ENCODE measurements at regions not wholly inside any gene's neighbourhood (a gene's known extent, or its start where the extent isn't known, plus 50 kb on each side); places are given as distances from the start of the nearest gene placed in this dataset.

DNA sequence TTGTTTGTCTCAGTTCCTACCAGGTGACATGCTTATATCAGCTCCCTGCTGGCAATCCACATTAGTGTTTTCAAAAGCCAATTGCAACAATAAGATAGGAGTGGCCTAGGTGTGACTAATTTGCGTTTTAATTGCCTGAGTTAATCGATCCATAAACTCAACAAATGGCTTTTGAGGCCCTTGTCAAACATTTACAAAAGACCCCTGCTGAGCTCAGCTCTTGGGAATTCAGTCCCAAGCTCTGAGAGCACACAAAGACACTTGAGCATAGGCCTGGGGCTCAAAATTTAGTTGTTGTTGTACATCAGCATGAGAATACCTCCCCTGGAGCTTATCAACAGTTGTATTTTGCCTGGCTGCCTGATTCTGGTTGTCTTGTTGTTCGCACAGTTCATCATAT, 1134.4 kb upstream of the TSPY4 start:
- Mint-ChIP-seq H3K27me3 (no peaks in the 10 kb centered on the region), H3K4me1 (ENCODE audit: low read depth) (no peaks in the 10 kb centered on the region), H3K27ac (no peak overlapping the region), H3K36me3 (ENCODE audit: low read depth) (no peaks in the 10 kb centered on the region), H3K9me3 (no peaks in the 10 kb centered on the region), H3K4me3 (no peak overlapping the region)

- Mint-ChIP-seq H3K4me1 (ENCODE audit: low read depth) (no peaks in the 10 kb centered on the region), H3K36me3 (ENCODE audit: low read depth) (no peaks in the 10 kb centered on the region), H3K27me3 (no peaks in the 10 kb centered on the region), H3K27ac (no peak overlapping the region), H3K4me3 (no peak overlapping the region), H3K9me3 (no peaks in the 10 kb centered on the region)
Measured at GRCh38 chrY:8241144-8241543, 1096.1 kb upstream of the TSPY4 start.

- H3K4me1 Mint-ChIP-seq (ENCODE audit: low read depth) = peaks cover 4% of the 10 kb centered on the region
- H3K9me3 Mint-ChIP-seq = no peaks in the 10 kb centered on the region
- no peak overlapping the region for H3K27ac Mint-ChIP-seq
Measured at GRCh38 chrY:8273807-8274206, 1063.5 kb upstream of the TSPY4 start.

GRCh38 chrY:8305021-8305420, 1032.2 kb upstream of the TSPY4 start:
- Mint-ChIP-seq H3K36me3 (ENCODE audit: low read depth) (no peaks in the 10 kb centered on the region), H3K4me3 (no peak overlapping the region), H3K4me1 (ENCODE audit: low read depth) (no peaks in the 10 kb centered on the region), H3K27me3 (no peaks in the 10 kb centered on the region), H3K27ac (no peak overlapping the region), H3K9me3 (peaks cover 4% of the 10 kb centered on the region)

More at GRCh38 chrY:8273807-8274206, 1063.5 kb upstream of the TSPY4 start:
- H3K27me3 Mint-ChIP-seq = no peaks in the 10 kb centered on the region
- no peak overlapping the region for H3K4me3 Mint-ChIP-seq
- no peaks in the 10 kb centered on the region for H3K36me3 Mint-ChIP-seq (ENCODE audit: low read depth)

GRCh38 chrY:8324113-8324512, 1013.2 kb upstream of the TSPY4 start:
- H3K27me3 Mint-ChIP-seq = no peaks in the 10 kb centered on the region
- no peaks in the 10 kb centered on the region for H3K36me3 Mint-ChIP-seq (ENCODE audit: low read depth)
- no peak overlapping the region for H3K4me3 Mint-ChIP-seq
- no peak overlapping the region for H3K27ac Mint-ChIP-seq
- H3K4me1 Mint-ChIP-seq (ENCODE audit: low read depth) = no peaks in the 10 kb centered on the region
- H3K9me3 Mint-ChIP-seq = no peaks in the 10 kb centered on the region

DNA sequence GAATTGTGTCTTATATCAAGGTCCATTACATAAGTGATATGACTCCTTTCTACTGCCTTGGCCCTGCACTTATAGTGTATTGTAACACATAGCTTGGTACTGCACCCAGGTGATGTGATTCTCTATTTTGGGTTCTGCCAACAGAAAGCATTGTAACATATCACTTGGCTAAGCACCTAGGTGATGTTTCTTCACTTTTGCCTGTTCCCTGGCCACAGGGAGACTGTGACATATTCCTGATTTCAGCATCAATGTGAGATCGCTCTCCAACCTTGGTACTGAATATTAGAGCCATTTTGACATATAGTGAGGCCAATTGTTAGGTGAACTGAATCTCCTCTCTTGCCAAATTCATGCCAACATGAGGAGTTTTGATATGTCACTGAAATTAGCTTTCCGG, 1010.3 kb upstream of the TSPY4 start:
- Mint-ChIP-seq H3K4me3 (no peak overlapping the region), H3K36me3 (ENCODE audit: low read depth) (no peaks in the 10 kb centered on the region), H3K9me3 (no peaks in the 10 kb centered on the region), H3K4me1 (ENCODE audit: low read depth) (no peaks in the 10 kb centered on the region), H3K27ac (no peak overlapping the region), H3K27me3 (no peaks in the 10 kb centered on the region)

DNA sequence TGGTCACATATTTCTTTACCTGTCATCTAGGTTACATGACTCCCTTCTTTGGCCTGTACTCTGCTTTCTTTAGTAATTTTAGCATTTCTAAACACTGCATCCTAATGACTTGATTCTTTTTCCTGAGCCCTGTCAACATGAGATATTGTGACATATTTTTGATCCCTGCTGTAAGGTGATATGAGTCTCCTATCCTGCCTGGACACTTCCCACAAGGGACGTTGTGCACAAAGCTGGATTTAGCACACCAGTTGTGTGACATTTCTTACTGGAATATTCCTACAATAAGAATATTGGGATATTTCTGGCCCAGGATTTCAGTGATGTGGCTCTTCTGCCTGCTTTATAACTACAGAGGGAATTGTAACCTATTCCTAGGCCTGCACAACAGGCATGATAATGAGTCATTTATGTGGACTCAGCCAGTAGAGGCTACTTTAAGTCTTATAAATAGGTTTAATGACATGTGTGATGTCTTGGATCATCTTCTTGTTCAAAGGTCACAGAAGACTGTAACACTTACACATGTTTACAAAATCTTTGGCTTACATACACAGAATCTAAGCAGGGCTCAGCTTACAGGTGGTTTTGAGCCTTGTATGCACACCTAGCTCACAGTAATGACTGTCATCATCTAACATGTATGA, 1009.4 kb upstream of the TSPY4 start:
- Mint-ChIP-seq H3K4me1 (ENCODE audit: low read depth) (no peaks in the 10 kb centered on the region), H3K27ac (no peak overlapping the region), H3K9me3 (no peaks in the 10 kb centered on the region), H3K36me3 (ENCODE audit: low read depth) (no peaks in the 10 kb centered on the region), H3K27me3 (no peaks in the 10 kb centered on the region), H3K4me3 (no peak overlapping the region)

- H3K27ac Mint-ChIP-seq = no peak overlapping the region
- H3K27me3 Mint-ChIP-seq = no peaks in the 10 kb centered on the region
Measured at GRCh38 chrY:8329431-8329830, 1007.8 kb upstream of the TSPY4 start.

GRCh38 chrY:8329929-8330328, 1007.3 kb upstream of the TSPY4 start:
- Mint-ChIP-seq H3K36me3 (ENCODE audit: low read depth) (no peaks in the 10 kb centered on the region), H3K4me1 (ENCODE audit: low read depth) (peaks cover 4% of the 10 kb centered on the region), H3K9me3 (no peaks in the 10 kb centered on the region), H3K27me3 (no peaks in the 10 kb centered on the region), H3K4me3 (no peak overlapping the region), H3K27ac (no peak overlapping the region)

More at GRCh38 chrY:8329431-8329830, 1007.8 kb upstream of the TSPY4 start:
- Mint-ChIP-seq H3K9me3 (no peaks in the 10 kb centered on the region), H3K36me3 (ENCODE audit: low read depth) (no peaks in the 10 kb centered on the region), H3K4me1 (ENCODE audit: low read depth) (peaks cover 4% of the 10 kb centered on the region), H3K4me3 (no peak overlapping the region)

- no peaks in the 10 kb centered on the region for H3K9me3 Mint-ChIP-seq
- H3K36me3 Mint-ChIP-seq (ENCODE audit: low read depth) = no peaks in the 10 kb centered on the region
- H3K4me1 Mint-ChIP-seq (ENCODE audit: low read depth) = peaks cover 22% of the 10 kb centered on the region
- no peak overlapping the region for H3K27ac Mint-ChIP-seq
- no peaks in the 10 kb centered on the region for H3K27me3 Mint-ChIP-seq
- H3K4me3 Mint-ChIP-seq = no peak overlapping the region
Measured at GRCh38 chrY:8333328-8333727, 1003.9 kb upstream of the TSPY4 start.

DNA sequence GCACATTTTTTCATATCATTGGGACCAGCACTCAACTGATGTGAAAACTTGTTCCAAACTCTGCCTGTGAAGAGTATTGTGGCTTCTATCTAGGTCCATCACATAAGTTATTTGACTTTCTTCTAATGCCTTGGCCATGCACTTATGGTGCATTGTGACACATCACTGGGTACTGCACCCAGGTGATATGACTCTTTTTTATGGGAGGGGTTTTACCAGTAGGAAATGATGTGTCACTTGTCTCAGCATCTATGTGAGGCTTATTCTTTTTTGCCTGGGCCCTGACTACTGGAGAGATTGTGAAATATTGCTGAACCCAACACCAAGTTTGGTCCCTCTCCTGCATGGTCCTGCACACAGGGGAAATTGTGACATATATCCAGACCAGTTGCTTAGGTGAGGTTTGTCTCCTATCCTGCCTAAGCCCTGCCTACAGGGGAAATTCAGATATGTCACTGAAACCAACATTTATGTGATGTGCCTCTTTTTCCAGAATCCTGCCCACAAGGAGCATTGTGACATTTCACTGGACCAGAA, 1001.9 kb upstream of the TSPY4 start:
- Mint-ChIP-seq H3K36me3 (ENCODE audit: low read depth) (no peaks in the 10 kb centered on the region), H3K27me3 (no peaks in the 10 kb centered on the region), H3K9me3 (no peaks in the 10 kb centered on the region), H3K4me3 (no peak overlapping the region), H3K27ac (peak overlapping the region; percentile 82), H3K4me1 (ENCODE audit: low read depth) (peaks cover 25% of the 10 kb centered on the region)

- Mint-ChIP-seq H3K4me1 (ENCODE audit: low read depth) (peaks cover 25% of the 10 kb centered on the region), H3K27ac (peak overlapping the region; percentile 82), H3K36me3 (ENCODE audit: low read depth) (no peaks in the 10 kb centered on the region), H3K9me3 (no peaks in the 10 kb centered on the region), H3K27me3 (no peaks in the 10 kb centered on the region), H3K4me3 (peak overlapping the region; percentile 8)
Measured at GRCh38 chrY:8336112-8336774, 1001.0 kb upstream of the TSPY4 start.

DNA sequence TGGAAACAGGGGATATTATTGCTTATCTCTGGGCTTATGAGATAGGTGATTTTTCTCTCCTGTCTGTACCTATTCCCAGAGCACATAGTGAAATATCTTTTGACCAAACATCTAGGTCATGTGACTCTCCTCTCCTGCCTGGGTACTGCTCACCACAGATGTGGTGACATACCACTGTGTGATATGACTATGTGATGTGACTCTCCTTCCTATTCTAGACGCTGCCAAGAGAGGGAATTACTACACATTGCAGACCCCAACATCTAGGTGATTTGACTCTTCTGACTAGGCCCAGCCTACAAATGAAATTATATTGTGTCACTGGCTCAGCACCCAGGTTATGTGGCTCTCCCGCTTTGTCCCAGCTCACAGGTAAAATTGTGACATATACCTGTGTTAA, 996.3 kb upstream of the TSPY4 start:
- Mint-ChIP-seq H3K27me3 (no peaks in the 10 kb centered on the region), H3K4me1 (ENCODE audit: low read depth) (peaks cover 14% of the 10 kb centered on the region), H3K4me3 (no peak overlapping the region), H3K36me3 (ENCODE audit: low read depth) (no peaks in the 10 kb centered on the region), H3K9me3 (no peaks in the 10 kb centered on the region), H3K27ac (no peak overlapping the region)

DNA sequence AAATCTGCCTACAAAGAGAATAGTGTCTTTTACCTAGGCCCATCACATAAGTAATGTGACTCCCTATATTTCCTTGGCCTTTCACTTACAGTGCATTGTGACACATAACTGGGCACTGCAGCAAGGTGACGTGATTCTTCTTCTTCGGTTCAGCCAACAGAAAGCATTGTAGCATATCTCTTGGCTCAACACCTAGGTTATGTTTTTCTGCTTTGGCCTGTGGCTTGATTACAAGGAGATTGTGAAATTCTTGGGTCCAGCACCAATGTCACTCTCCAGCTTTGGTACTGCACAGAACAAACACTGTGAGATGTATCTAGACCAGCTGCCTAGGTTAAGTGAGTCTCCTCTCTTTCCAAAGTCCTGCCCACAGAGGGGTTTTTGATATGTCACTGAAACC, 995.1 kb upstream of the TSPY4 start:
- no peaks in the 10 kb centered on the region for H3K9me3 Mint-ChIP-seq

GRCh38 chrY:8351241-8351640, 986.0 kb upstream of the TSPY4 start:
- Mint-ChIP-seq H3K4me1 (ENCODE audit: low read depth) (no peaks in the 10 kb centered on the region), H3K4me3 (no peak overlapping the region), H3K36me3 (ENCODE audit: low read depth) (no peaks in the 10 kb centered on the region), H3K27me3 (no peaks in the 10 kb centered on the region), H3K9me3 (no peaks in the 10 kb centered on the region), H3K27ac (no peak overlapping the region)

More for the DNA sequence above, 995.1 kb upstream of the TSPY4 start:
- Mint-ChIP-seq H3K27me3 (no peaks in the 10 kb centered on the region), H3K27ac (no peak overlapping the region), H3K4me3 (no peak overlapping the region), H3K4me1 (ENCODE audit: low read depth) (peaks cover 3% of the 10 kb centered on the region), H3K36me3 (ENCODE audit: low read depth) (no peaks in the 10 kb centered on the region)

- no peak overlapping the region for H3K4me3 Mint-ChIP-seq
- no peaks in the 10 kb centered on the region for H3K36me3 Mint-ChIP-seq (ENCODE audit: low read depth)
- H3K27me3 Mint-ChIP-seq = no peaks in the 10 kb centered on the region
Measured at GRCh38 chrY:8352201-8352600, 985.1 kb upstream of the TSPY4 start.

More at GRCh38 chrY:8352201-8352600, 985.1 kb upstream of the TSPY4 start:
- H3K4me1 Mint-ChIP-seq (ENCODE audit: low read depth) = no peaks in the 10 kb centered on the region
- H3K27ac Mint-ChIP-seq = no peak overlapping the region
- no peaks in the 10 kb centered on the region for H3K9me3 Mint-ChIP-seq
